Endothelial cell of umbilical vein (primary cell): ENCODE measurements at regions not wholly inside any gene's neighbourhood (a gene's known extent, or its start where the extent isn't known, plus 50 kb on each side); places are given as distances from the start of the nearest gene placed in this dataset.

Source experiments
- BruUV-seq: library from RNA; stranded (reverse); fragments of 400-500 nt; replicated peaks from 2 replicates; lab custom pipeline; 2021; lab: Mats Ljungman, UMichigan
- CTCF ChIA-PET: fragments of 300-600, 350-600 bp; sonication (Branson Sonifier 250); formaldehyde crosslinking; loops from one replicate; lab custom pipeline; 2021; ENCODE audit warnings: antibody characterized with exemption, inconsistent platforms; lab: Charles Lee
- POLR2A ChIA-PET: fragments of 300-600, 350-600 bp; sonication (Branson Sonifier 250); formaldehyde crosslinking; loops from one replicate; lab custom pipeline; 2021; ENCODE audit warnings: antibody characterized with exemption, inconsistent platforms; lab: Charles Lee
- DNase-seq: peaks from one replicate; pipeline ENCODE4 v3.0.0-alpha.2; 2011; ENCODE audit warnings: low read depth, low spot score
- FAIRE-seq: peaks from 2 replicates; lab custom pipeline; 2011; peaks lifted over from hg19 to GRCh38; lab: Jason Lieb, UNC
- H2AFZ ChIP-seq: 2 replicates; pipeline ENCODE4 v1.6.0; 2012; ENCODE audit warnings: low read depth, low read length, control low read depth, inconsistent platforms
- H3K27ac ChIP-seq: 2 replicates; pipeline ENCODE4 v1.5.1; 2011; ENCODE audit warnings: low read depth, mild to moderate bottlenecking, control low read depth, low read length, moderate library complexity; ENCODE audit not compliant: insufficient read depth
- H3K27me3 ChIP-seq, 2 experiments: 2 replicates each; pipeline versions ENCODE4 v1.6.0 to v1.6.1; 2011; ENCODE audit warnings: low read length in 2 of 2, mixed read lengths in 1 of 2; ENCODE audit not compliant: control insufficient read depth in 2 of 2, insufficient read depth in 2 of 2
- H3K36me3 ChIP-seq, 2 experiments: 2 replicates in 1 of 2; 3 replicates in 1 of 2; pipeline ENCODE4 v1.5.1; 2011; ENCODE audit warnings: low read length in 2 of 2, mild to moderate bottlenecking in 1 of 2, moderate library complexity in 1 of 2; ENCODE audit not compliant: control insufficient read depth in 2 of 2, insufficient read depth in 2 of 2; ENCODE audit errors: extremely low read depth in 1 of 2
- H3K4me1 ChIP-seq: 3 replicates; pipeline ENCODE4 v1.5.1; 2011; ENCODE audit warnings: mild to moderate bottlenecking, low read length; ENCODE audit not compliant: control insufficient read depth, insufficient read depth; ENCODE audit errors: extremely low read depth
- H3K4me2 ChIP-seq: 2 replicates; pipeline ENCODE4 v1.6.1; 2011; ENCODE audit warnings: low read length, control low read depth, mixed read lengths; ENCODE audit not compliant: insufficient read depth
- H3K4me3 ChIP-seq, 3 experiments: fragments of 200-600 bp in 1 of 3; sonication (generic), shearing (Covaris generic) in 1 of 3; replicated peaks in 1 of 3; 2 replicates each; pipeline ENCODE4 v1.5.1; 2011 to 2016; ENCODE audit warnings: control low read depth in 3 of 3, low read length in 3 of 3, mild to moderate bottlenecking in 2 of 3, inconsistent platforms in 1 of 3, low read depth in 1 of 3, moderate library complexity in 1 of 3; ENCODE audit not compliant: insufficient read depth in 1 of 3
- H3K79me2 ChIP-seq: 2 replicates; pipeline ENCODE4 v1.6.0; 2012; ENCODE audit warnings: low read length, inconsistent platforms; ENCODE audit not compliant: control insufficient read depth, insufficient read depth
- H3K9ac ChIP-seq: replicated peaks from 2 replicates; pipeline ENCODE3; 2011; ENCODE audit warnings: low read length, control low read depth; ENCODE audit not compliant: insufficient read depth; ENCODE audit errors: extremely low read depth
- H3K9me1 ChIP-seq: replicated peaks from 3 replicates; pipeline ENCODE4 v1.6.0; 2011; ENCODE audit warnings: mild to moderate bottlenecking, low read length; ENCODE audit not compliant: control insufficient read depth, insufficient read depth; ENCODE audit errors: extremely low read depth
- H3K9me3 ChIP-seq: replicated peaks from 2 replicates; pipeline ENCODE4 v1.5.1; 2012; ENCODE audit warnings: low read length, inconsistent platforms; ENCODE audit not compliant: control insufficient read depth, insufficient read depth
- H4K20me1 ChIP-seq: replicated peaks from 2 replicates; pipeline ENCODE3; 2011; ENCODE audit warnings: mild to moderate bottlenecking, low read length; ENCODE audit not compliant: control insufficient read depth, insufficient read depth; ENCODE audit errors: extremely low read depth
- EZH2 ChIP-seq: IDR thresholded peaks from 2 replicates; pipeline ENCODE4 v1.6.1; 2012; ENCODE audit warnings: borderline replicate concordance, low read depth, mild to moderate bottlenecking, moderate library complexity, low read length, inconsistent platforms; ENCODE audit not compliant: severe bottlenecking
- FOS ChIP-seq: IDR thresholded peaks from 2 replicates; pipeline ENCODE4 v1.6.1; 2011; ENCODE audit warnings: mild to moderate bottlenecking, low read length, moderate library complexity, borderline replicate concordance; ENCODE audit not compliant: insufficient read depth
- GATA2 ChIP-seq: IDR thresholded peaks from 2 replicates; pipeline ENCODE4 v1.7.0; 2011; ENCODE audit warnings: low read depth, mild to moderate bottlenecking, moderate library complexity, mixed read lengths, low read length; ENCODE audit not compliant: insufficient read length, insufficient read depth
- JUN ChIP-seq: IDR thresholded peaks from 2 replicates; pipeline ENCODE4 v1.6.1; 2011; ENCODE audit warnings: borderline replicate concordance, low read depth; ENCODE audit not compliant: insufficient read length, insufficient read depth
- MYC ChIP-seq: IDR thresholded peaks from one replicate; pipeline ENCODE4 v1.6.1; 2011; ENCODE audit warnings: mild to moderate bottlenecking, low read depth, low read length
- POLR2A ChIP-seq: IDR thresholded peaks from 2 replicates; pipeline ENCODE4 v1.6.1; 2012; ENCODE audit warnings: low read depth, mild to moderate bottlenecking, control low read depth, low read length
- POLR2AphosphoS5 ChIP-seq: IDR thresholded peaks from 2 replicates; pipeline ENCODE4 v1.6.1; 2012; ENCODE audit warnings: low read depth, mild to moderate bottlenecking, control low read depth, low read length, moderate library complexity; ENCODE audit not compliant: insufficient read depth
- dilution Hi-C: fragments of 300-500 bp; cut with MboI; formaldehyde crosslinking; loops from one replicate; pipeline ENCODE4 v1.15.0; 2019; ENCODE audit warnings: low sequenced_read_pairs; ENCODE audit not compliant: extremely low pct_ligation_motif_present
- intact Hi-C: fragments of 100-400 bp; cut with micrococcal nuclease; formaldehyde crosslinking; loops from one replicate; pipeline ENCODE4 v1.10.0; 2022
- TF ChIP-seq, protein P1 (sequence below): IDR thresholded peaks from 2 replicates; pipeline ENCODE4 v1.6.1; 2011; ENCODE audit not compliant: insufficient read depth, insufficient read length
- TF ChIP-seq, protein P2 (sequence below), 2 donors: IDR thresholded peaks; 1 replicate in 1 of 2; 2 replicates in 1 of 2; pipeline ENCODE4 v1.5.1; 2011; ENCODE audit warnings: low read length in 2 of 2, mild to moderate bottlenecking in 2 of 2, moderate library complexity in 2 of 2, control low read depth in 1 of 2, inconsistent platforms in 1 of 2, low read depth in 1 of 2; ENCODE audit not compliant: insufficient read depth in 1 of 2; ENCODE audit errors: extremely low read depth in 1 of 2

DNA sequence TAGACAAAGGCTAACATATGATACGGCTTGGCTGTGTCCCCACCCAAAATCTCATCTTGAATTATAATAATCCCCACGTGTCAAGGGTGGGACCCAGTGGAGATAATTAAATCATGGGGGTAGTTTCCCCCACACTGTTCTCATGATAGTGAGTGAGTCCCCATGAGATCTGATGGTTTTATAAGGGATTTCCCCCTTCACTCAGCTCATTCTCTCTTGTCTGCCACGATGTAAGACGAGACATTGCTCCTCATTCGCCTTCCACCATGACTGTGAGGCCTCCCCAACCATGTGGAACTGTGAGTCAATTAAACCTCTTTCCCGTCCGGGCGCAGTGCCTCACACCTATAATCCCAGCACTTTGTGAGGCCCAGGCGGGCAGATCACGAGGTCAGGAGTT, 143.5 kb downstream of the RXFP2 start:
- no peak overlapping the region for H3K4me3 ChIP-seq
- no peaks in the 10 kb centered on the region for H3K9me1 ChIP-seq
- H3K9ac ChIP-seq: no peak overlapping the region
- no peaks in the 10 kb centered on the region for H3K79me2 ChIP-seq
- no TSS peak for BruUV-seq
- DNase-seq (no peak), FAIRE-seq (no peak)
- H3K9me3 ChIP-seq: no peaks in the 10 kb centered on the region
- H3K4me2 ChIP-seq: no peak overlapping the region
- H3K27me3 ChIP-seq: peaks cover 4 to 9% of the 10 kb centered on the region in 2 experiments
- H3K4me1 ChIP-seq: no peaks in the 10 kb centered on the region
- no peaks in the 10 kb centered on the region for H3K36me3 ChIP-seq
- no peak overlapping the region for H3K27ac ChIP-seq
- dilution Hi-C loops: no loop called here
- H4K20me1 ChIP-seq: no peaks in the 10 kb centered on the region
- TF ChIP-seq POLR2A (no peak), MYC (no peak), POLR2AphosphoS5 (no peak), JUN (no peak), EZH2 (no peak), GATA2 (no peak), FOS (no peak)
- TF ChIP-seq, protein P1, sequence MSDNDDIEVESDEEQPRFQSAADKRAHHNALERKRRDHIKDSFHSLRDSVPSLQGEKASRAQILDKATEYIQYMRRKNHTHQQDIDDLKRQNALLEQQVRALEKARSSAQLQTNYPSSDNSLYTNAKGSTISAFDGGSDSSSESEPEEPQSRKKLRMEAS: no peak
- TF ChIP-seq, protein P2, sequence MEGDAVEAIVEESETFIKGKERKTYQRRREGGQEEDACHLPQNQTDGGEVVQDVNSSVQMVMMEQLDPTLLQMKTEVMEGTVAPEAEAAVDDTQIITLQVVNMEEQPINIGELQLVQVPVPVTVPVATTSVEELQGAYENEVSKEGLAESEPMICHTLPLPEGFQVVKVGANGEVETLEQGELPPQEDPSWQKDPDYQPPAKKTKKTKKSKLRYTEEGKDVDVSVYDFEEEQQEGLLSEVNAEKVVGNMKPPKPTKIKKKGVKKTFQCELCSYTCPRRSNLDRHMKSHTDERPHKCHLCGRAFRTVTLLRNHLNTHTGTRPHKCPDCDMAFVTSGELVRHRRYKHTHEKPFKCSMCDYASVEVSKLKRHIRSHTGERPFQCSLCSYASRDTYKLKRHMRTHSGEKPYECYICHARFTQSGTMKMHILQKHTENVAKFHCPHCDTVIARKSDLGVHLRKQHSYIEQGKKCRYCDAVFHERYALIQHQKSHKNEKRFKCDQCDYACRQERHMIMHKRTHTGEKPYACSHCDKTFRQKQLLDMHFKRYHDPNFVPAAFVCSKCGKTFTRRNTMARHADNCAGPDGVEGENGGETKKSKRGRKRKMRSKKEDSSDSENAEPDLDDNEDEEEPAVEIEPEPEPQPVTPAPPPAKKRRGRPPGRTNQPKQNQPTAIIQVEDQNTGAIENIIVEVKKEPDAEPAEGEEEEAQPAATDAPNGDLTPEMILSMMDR (IDR thresholded peaks at IDR 0.05; ENCODE audit: extremely low read depth in 1 of 2, insufficient read depth in 1 of 2, low read depth in 1 of 2, low read length in 2 of 2): no peak
- CTCF ChIA-PET: no interaction called here
- POLR2A ChIA-PET: no interaction called here
- no peak overlapping the region for H2AFZ ChIP-seq
- intact Hi-C loops: no loop called here
